Activated B cell treated with CpG ODN at 0.5 μM for 24 hours (primary cell): ENCODE measurements at regions not wholly inside any gene's neighbourhood (a gene's known extent, or its start where the extent isn't known, plus 50 kb on each side); places are given as distances from the start of the nearest gene placed in this dataset.

ENCODE experiments used
- ATAC-seq: fragments of 200-7000 bp; cut with Tn5 transposase; one replicate; pipeline ENCODE4 v1.10.0; 2021; ENCODE audit warnings: low read depth, mild to moderate bottlenecking, moderate library complexity
- CTCF ChIA-PET: fragments of 350-600 bp; sonication (Branson Sonifier 250); formaldehyde crosslinking; loops from one replicate; lab custom pipeline; 2021; ENCODE audit warnings: antibody characterized with exemption; lab: Charles Lee
- POLR2A ChIA-PET: fragments of 350-600 bp; sonication (Branson Sonifier 250); formaldehyde crosslinking; loops from one replicate; lab custom pipeline; 2021; ENCODE audit warnings: antibody characterized with exemption; lab: Charles Lee
- DNase-seq: peaks from one replicate; pipeline ENCODE4 v3.0.0; 2022
- H3K27ac Mint-ChIP-seq: one replicate; pipeline ENCODE4 v1.8.0; 2020; ENCODE audit warnings: mixed read lengths
- H3K27me3 Mint-ChIP-seq: one replicate; pipeline ENCODE4 v1.8.0; 2021; ENCODE audit warnings: mixed read lengths
- H3K36me3 Mint-ChIP-seq: one replicate; pipeline ENCODE4 v1.8.0; 2021; ENCODE audit warnings: low read depth, mixed read lengths
- H3K4me1 Mint-ChIP-seq: one replicate; pipeline ENCODE4 v1.8.0; 2021; ENCODE audit warnings: mixed read lengths
- H3K4me3 Mint-ChIP-seq: one replicate; pipeline ENCODE4 v1.8.0; 2020; ENCODE audit warnings: mild to moderate bottlenecking, mixed read lengths
- H3K9me3 Mint-ChIP-seq: one replicate; pipeline ENCODE4 v1.8.0; 2020; ENCODE audit warnings: mixed read lengths
- CTCF ChIP-seq: fragments of 200-600 bp; IDR thresholded peaks from one replicate; pipeline ENCODE4 v1.8.0; 2022; ENCODE audit warnings: antibody characterized with exemption, mild to moderate bottlenecking
- intact Hi-C: fragments of 100-400 bp; cut with micrococcal nuclease; formaldehyde crosslinking; loops from one replicate; pipeline ENCODE4 v1.15.1; 2024

- H3K27ac Mint-ChIP-seq, result no peak overlapping the region
- intact Hi-C loops, result no loop called here
- H3K4me3 Mint-ChIP-seq, result no peak overlapping the region
- POLR2A ChIA-PET, result no interaction called here
- CTCF ChIA-PET, result no interaction called here
- no peak for TF ChIP-seq CTCF
- H3K36me3 Mint-ChIP-seq, result no peaks in the 10 kb centered on the region
- ATAC-seq (no peak), DNase-seq (no peak)
- H3K4me1 Mint-ChIP-seq, result no peaks in the 10 kb centered on the region
- no peaks in the 10 kb centered on the region for H3K9me3 Mint-ChIP-seq
- H3K27me3 Mint-ChIP-seq, result no peaks in the 10 kb centered on the region
Observed at GRCh38 chr14:28488684-28489083, 277.9 kb upstream of the FOXG1 start.

GRCh38 chr14:28493516-28493915, 273.1 kb upstream of the FOXG1 start:
- CTCF ChIA-PET, result no interaction called here
- H3K27me3 Mint-ChIP-seq, result no peaks in the 10 kb centered on the region
- no peak overlapping the region for H3K4me3 Mint-ChIP-seq
- POLR2A ChIA-PET, result no interaction called here
- no peaks in the 10 kb centered on the region for H3K36me3 Mint-ChIP-seq
- intact Hi-C loops, result no loop called here
- no peak overlapping the region for H3K27ac Mint-ChIP-seq
- no peak for DNase-seq
- TF ChIP-seq CTCF, result no peak
- no peak for ATAC-seq
- H3K9me3 Mint-ChIP-seq, result no peaks in the 10 kb centered on the region
- no peaks in the 10 kb centered on the region for H3K4me1 Mint-ChIP-seq

- TF ChIP-seq CTCF, result no peak
- Mint-ChIP-seq H3K4me1 (no peaks in the 10 kb centered on the region), H3K27me3 (no peaks in the 10 kb centered on the region), H3K4me3 (no peak overlapping the region), H3K36me3 (no peaks in the 10 kb centered on the region), H3K9me3 (no peaks in the 10 kb centered on the region), H3K27ac (no peak overlapping the region)
- ATAC-seq, result no peak
- ChIA-PET POLR2A (no interaction called here), CTCF (no interaction called here)
- no peak for DNase-seq
- intact Hi-C loops, result no loop called here
Observed at GRCh38 chr14:28494196-28494595, 272.4 kb upstream of the FOXG1 start.

- ChIA-PET POLR2A (no interaction called here), CTCF (no interaction called here)
- ATAC-seq, result no peak
- H3K4me3 Mint-ChIP-seq, result no peak overlapping the region
- no peaks in the 10 kb centered on the region for H3K36me3 Mint-ChIP-seq
- H3K27me3 Mint-ChIP-seq, result no peaks in the 10 kb centered on the region
- intact Hi-C loops, result no loop called here
- H3K27ac Mint-ChIP-seq, result no peak overlapping the region
- TF ChIP-seq CTCF, result no peak
- peaks cover 3% of the 10 kb centered on the region for H3K9me3 Mint-ChIP-seq
- no peaks in the 10 kb centered on the region for H3K4me1 Mint-ChIP-seq
- no peak for DNase-seq
Observed at GRCh38 chr14:28496364-28496763, 270.2 kb upstream of the FOXG1 start.

- TF ChIP-seq CTCF, result no peak
- H3K9me3 Mint-ChIP-seq, result peaks cover 3% of the 10 kb centered on the region
- no peak overlapping the region for H3K4me3 Mint-ChIP-seq
- DNase-seq (no peak), ATAC-seq (no peak)
- no peaks in the 10 kb centered on the region for H3K36me3 Mint-ChIP-seq
- ChIA-PET POLR2A (no interaction called here), CTCF (no interaction called here)
- H3K27ac Mint-ChIP-seq, result no peak overlapping the region
- intact Hi-C loops, result no loop called here
- no peaks in the 10 kb centered on the region for H3K4me1 Mint-ChIP-seq
- no peaks in the 10 kb centered on the region for H3K27me3 Mint-ChIP-seq
Observed at GRCh38 chr14:28502517-28502916, 264.1 kb upstream of the FOXG1 start.
